D721Med (cell line): ENCODE measurements at regions not wholly inside any gene's neighbourhood (a gene's known extent, or its start where the extent isn't known, plus 50 kb on each side); places are given as distances from the start of the nearest gene placed in this dataset.

Source experiments
- DNase-seq: peaks from one replicate; pipeline ENCODE4 v3.0.0; 2011; ENCODE audit warnings: low spot score; ENCODE audit not compliant: insufficient read length
- FAIRE-seq: peaks from 2 replicates; lab custom pipeline; 2011; peaks lifted over from hg19 to GRCh38; lab: Jason Lieb, UNC
- CTCF ChIP-seq: IDR thresholded peaks from 2 replicates; pipeline ENCODE4 v1.5.1; 2012; ENCODE audit warnings: mild to moderate bottlenecking, control low read depth; ENCODE audit not compliant: insufficient read depth; ENCODE audit errors: missing control alignments

GRCh38 chr6:156030053-156030452 is 574.4 kb upstream of the NOX3 start:
- no peak for TF ChIP-seq CTCF
- FAIRE-seq, result no peak

GRCh38 chr6:156029286-156029985 is 573.8 kb upstream of the NOX3 start:
- FAIRE-seq (peak; percentile 61), DNase-seq (peak; percentile 15)
- no peak for TF ChIP-seq CTCF

More at GRCh38 chr6:156030053-156030452, 574.4 kb upstream of the NOX3 start:
- no peak for DNase-seq

- DNase-seq (no peak), FAIRE-seq (peak; percentile 11)
- no peak for TF ChIP-seq CTCF
These were observed 572.9 kb upstream of the NOX3 start for GRCh38 chr6:156028335-156029131.

GRCh38 chr6:156027248-156027626 is 571.6 kb upstream of the NOX3 start:
- no peak for TF ChIP-seq CTCF
- FAIRE-seq (no peak), DNase-seq (no peak)

- FAIRE-seq, result no peak
- DNase-seq, result no peak
- no peak for TF ChIP-seq CTCF
These were observed 571.0 kb upstream of the NOX3 start for GRCh38 chr6:156026486-156027247.

- DNase-seq (no peak), FAIRE-seq (no peak)
- no peak for TF ChIP-seq CTCF
These were observed 568.7 kb upstream of the NOX3 start for GRCh38 chr6:156024339-156024738.
